Progenitor cell of endocrine pancreas (in vitro differentiated cells): ENCODE measurements at regions not wholly inside any gene's neighbourhood (a gene's known extent, or its start where the extent isn't known, plus 50 kb on each side); places are given as distances from the start of the nearest gene placed in this dataset.

Experiments used
- DNase-seq: peaks from one replicate; pipeline ENCODE4 v3.0.0; 2021; ENCODE audit warnings: low spot score; ENCODE audit not compliant: unreplicated experiment
- H3K27ac Mint-ChIP-seq: 2 replicates; pipeline ENCODE4 v1.8.0; 2021; ENCODE audit warnings: mild to moderate bottlenecking, moderate library complexity, mixed read lengths
- H3K27me3 Mint-ChIP-seq: 2 replicates; pipeline ENCODE4 v1.8.0; 2021; ENCODE audit warnings: mixed read lengths
- H3K36me3 Mint-ChIP-seq: 2 replicates; pipeline ENCODE4 v1.8.0; 2022; ENCODE audit warnings: mixed read lengths; ENCODE audit not compliant: insufficient read depth
- H3K4me1 Mint-ChIP-seq: 2 replicates; pipeline ENCODE4 v1.8.0; 2021; ENCODE audit warnings: low read depth, mixed read lengths
- H3K4me3 Mint-ChIP-seq: 2 replicates; pipeline ENCODE4 v1.8.0; 2021; ENCODE audit warnings: low read depth, mild to moderate bottlenecking, moderate library complexity, mixed read lengths
- H3K9me3 Mint-ChIP-seq: 2 replicates; pipeline ENCODE4 v1.8.0; 2021; ENCODE audit warnings: low read depth, mixed read lengths
- TF ChIP-seq, protein P1 (sequence below): fragments of 200-600 bp; sonication (generic); IDR thresholded peaks from one replicate; pipeline ENCODE4 v1.5.0; 2021; ENCODE audit warnings: antibody characterized with exemption, mild to moderate bottlenecking; ENCODE audit not compliant: unreplicated experiment

DNA sequence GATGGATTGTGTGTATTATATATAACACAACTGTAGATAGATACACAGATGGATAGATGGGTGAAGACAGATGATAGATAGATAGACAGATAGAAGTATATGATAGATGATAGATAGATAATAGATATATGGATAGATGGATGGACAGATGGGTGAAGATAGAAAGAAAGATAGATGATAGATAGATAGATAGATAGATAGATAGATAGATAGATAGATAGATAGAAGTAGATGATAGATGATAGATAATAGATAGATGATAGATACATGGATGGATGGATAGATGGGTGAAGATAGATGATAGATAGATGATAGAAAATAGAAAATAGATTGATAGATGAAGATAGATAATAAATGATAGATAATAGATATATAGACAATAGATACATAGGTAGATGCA, 83.3 kb downstream of the FOXF2 start:
- peaks cover 5% of the 10 kb centered on the region for H3K4me1 Mint-ChIP-seq
- DNase-seq = no peak
- no peaks in the 10 kb centered on the region for H3K36me3 Mint-ChIP-seq
- H3K27me3 Mint-ChIP-seq = peaks cover 16% of the 10 kb centered on the region
- H3K4me3 Mint-ChIP-seq = no peak overlapping the region
- no peaks in the 10 kb centered on the region for H3K9me3 Mint-ChIP-seq
- H3K27ac Mint-ChIP-seq = no peak overlapping the region
- TF ChIP-seq, protein P1, sequence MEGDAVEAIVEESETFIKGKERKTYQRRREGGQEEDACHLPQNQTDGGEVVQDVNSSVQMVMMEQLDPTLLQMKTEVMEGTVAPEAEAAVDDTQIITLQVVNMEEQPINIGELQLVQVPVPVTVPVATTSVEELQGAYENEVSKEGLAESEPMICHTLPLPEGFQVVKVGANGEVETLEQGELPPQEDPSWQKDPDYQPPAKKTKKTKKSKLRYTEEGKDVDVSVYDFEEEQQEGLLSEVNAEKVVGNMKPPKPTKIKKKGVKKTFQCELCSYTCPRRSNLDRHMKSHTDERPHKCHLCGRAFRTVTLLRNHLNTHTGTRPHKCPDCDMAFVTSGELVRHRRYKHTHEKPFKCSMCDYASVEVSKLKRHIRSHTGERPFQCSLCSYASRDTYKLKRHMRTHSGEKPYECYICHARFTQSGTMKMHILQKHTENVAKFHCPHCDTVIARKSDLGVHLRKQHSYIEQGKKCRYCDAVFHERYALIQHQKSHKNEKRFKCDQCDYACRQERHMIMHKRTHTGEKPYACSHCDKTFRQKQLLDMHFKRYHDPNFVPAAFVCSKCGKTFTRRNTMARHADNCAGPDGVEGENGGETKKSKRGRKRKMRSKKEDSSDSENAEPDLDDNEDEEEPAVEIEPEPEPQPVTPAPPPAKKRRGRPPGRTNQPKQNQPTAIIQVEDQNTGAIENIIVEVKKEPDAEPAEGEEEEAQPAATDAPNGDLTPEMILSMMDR = no peak

DNA sequence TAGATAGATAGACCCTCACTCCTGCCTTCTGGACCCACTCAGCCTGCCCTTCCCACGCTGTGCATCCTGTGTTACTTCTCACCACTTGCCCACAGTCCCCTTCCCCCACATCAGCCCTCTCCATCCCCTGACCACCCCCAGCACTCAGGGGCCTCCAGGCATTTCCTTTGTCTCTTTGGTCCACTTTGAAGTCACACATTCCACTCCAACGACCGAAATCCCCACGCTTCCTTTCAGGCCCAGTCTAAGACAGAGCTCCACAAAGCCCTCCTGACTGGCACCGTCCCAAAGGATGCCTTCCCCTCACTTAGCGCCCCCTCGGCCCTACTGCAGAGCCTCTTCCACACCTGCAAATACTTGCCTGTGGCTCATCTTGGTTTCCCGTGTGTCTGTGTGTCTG, 83.8 kb downstream of the FOXF2 start:
- peaks cover 12% of the 10 kb centered on the region for H3K27me3 Mint-ChIP-seq
- TF ChIP-seq, protein P1 = no peak
- no peak overlapping the region for H3K4me3 Mint-ChIP-seq
- no peak for DNase-seq
- no peak overlapping the region for H3K27ac Mint-ChIP-seq
- H3K36me3 Mint-ChIP-seq = no peaks in the 10 kb centered on the region
- no peaks in the 10 kb centered on the region for H3K9me3 Mint-ChIP-seq
- peaks cover under 1% of the 10 kb centered on the region for H3K4me1 Mint-ChIP-seq

DNA sequence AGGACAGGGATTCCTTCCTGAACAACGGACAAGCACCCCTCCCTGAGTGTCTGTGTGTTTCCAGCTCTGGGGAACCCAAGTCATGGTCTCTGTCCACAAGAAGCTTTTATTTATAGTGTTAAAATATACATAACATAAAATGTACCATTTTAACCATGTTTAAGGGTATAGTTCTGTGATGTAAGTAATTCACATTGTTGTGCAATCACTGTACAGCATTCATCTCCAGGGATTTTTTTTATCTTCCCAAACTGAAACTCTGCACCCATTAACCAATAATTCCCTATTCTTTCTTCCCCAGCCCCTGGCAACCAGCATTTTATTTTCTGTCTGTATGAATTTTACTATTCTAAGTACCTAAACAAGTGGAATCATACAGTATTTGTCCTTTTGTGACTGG, 84.2 kb downstream of the FOXF2 start:
- Mint-ChIP-seq H3K36me3 (no peaks in the 10 kb centered on the region), H3K27me3 (peaks cover 11% of the 10 kb centered on the region), H3K4me1 (no peaks in the 10 kb centered on the region), H3K4me3 (no peak overlapping the region), H3K9me3 (peaks cover 4% of the 10 kb centered on the region), H3K27ac (no peak overlapping the region)
- TF ChIP-seq, protein P1 = no peak
- no peak for DNase-seq

DNA sequence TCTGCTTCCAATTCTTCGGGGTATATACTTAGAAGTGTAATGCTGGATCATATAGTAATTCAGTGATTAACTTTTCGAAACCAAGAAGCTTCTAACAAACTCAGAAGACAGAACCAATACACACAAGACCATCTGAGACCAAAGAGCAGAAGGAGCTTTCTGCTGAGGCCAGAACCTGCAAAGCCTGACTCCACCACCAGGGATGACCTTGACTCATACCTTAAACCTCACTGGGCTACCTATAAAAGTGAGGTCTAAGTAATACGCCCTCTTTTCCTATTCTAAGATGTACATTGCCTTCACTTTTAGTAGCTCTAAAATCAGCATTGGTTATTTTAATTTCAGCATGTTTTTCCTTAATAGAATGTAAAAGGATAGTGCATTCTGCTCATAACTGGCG, 84.8 kb downstream of the FOXF2 start:
- Mint-ChIP-seq H3K27me3 (peaks cover 10% of the 10 kb centered on the region), H3K4me1 (no peaks in the 10 kb centered on the region), H3K4me3 (no peak overlapping the region), H3K36me3 (no peaks in the 10 kb centered on the region), H3K27ac (no peak overlapping the region), H3K9me3 (peaks cover 5% of the 10 kb centered on the region)
- no peak for DNase-seq
- TF ChIP-seq, protein P1 = peak; percentile 20

DNA sequence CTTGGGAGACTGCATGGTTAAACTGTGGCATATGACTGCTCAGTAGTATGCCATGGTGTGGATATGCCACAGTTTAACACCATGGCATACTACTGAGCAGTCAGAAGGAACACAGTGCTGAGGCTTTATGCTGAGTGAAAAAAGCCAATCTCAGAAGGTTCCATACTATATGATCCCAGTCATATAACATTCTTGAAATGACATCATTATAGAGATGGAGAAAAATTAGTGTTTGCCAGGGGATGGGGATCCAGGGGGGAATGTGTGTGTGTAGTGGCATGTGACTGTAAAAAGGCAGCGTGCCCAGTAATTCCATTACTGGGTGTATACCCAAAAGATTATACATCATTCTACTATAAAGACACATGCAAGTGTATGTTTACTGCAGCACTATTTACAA, 85.8 kb downstream of the FOXF2 start:
- DNase-seq = no peak
- H3K9me3 Mint-ChIP-seq = peaks cover 5% of the 10 kb centered on the region
- peaks cover 7% of the 10 kb centered on the region for H3K27me3 Mint-ChIP-seq
- no peaks in the 10 kb centered on the region for H3K4me1 Mint-ChIP-seq
- TF ChIP-seq, protein P1 = no peak
- no peak overlapping the region for H3K4me3 Mint-ChIP-seq
- H3K27ac Mint-ChIP-seq = no peak overlapping the region
- H3K36me3 Mint-ChIP-seq = no peaks in the 10 kb centered on the region
